HT1080 (cell line): ENCODE measurements at regions not wholly inside any gene's neighbourhood (a gene's known extent, or its start where the extent isn't known, plus 50 kb on each side); places are given as distances from the start of the nearest gene placed in this dataset.
A peak's percentile ranks its signal among the peaks of the same experiment; 100 is the strongest.

Experiments
- DNase-seq: peaks from one replicate; pipeline ENCODE4 v3.0.0-alpha.2; 2015; ENCODE audit warnings: low read depth

GRCh38 chr16:65781855-65782254, 584.6 kb upstream of the CDH5 start:
- no peak for DNase-seq

- no peak for DNase-seq
Observed at GRCh38 chr16:65781363-65781762, 585.1 kb upstream of the CDH5 start.

- no peak for DNase-seq
Observed at GRCh38 chr16:65779201-65779600, 587.3 kb upstream of the CDH5 start.

GRCh38 chr16:65776639-65777183, 589.8 kb upstream of the CDH5 start:
- DNase-seq, result no peak

- DNase-seq, result no peak
Observed at GRCh38 chr16:65775829-65776228, 590.7 kb upstream of the CDH5 start.

- no peak for DNase-seq
Observed at GRCh38 chr16:65774350-65774749, 592.1 kb upstream of the CDH5 start.

- no peak for DNase-seq
Observed at GRCh38 chr16:65773301-65773874, 593.1 kb upstream of the CDH5 start.

GRCh38 chr16:65772134-65772732, 594.3 kb upstream of the CDH5 start:
- no peak for DNase-seq

- no peak for DNase-seq
Observed at GRCh38 chr16:65771707-65772106, 594.8 kb upstream of the CDH5 start.

GRCh38 chr16:65770752-65771151, 595.7 kb upstream of the CDH5 start:
- no peak for DNase-seq

GRCh38 chr16:65769776-65770438, 596.6 kb upstream of the CDH5 start:
- DNase-seq, result peak; percentile 48

GRCh38 chr16:65769055-65769465, 597.4 kb upstream of the CDH5 start:
- DNase-seq, result no peak

GRCh38 chr16:65767125-65767524, 599.4 kb upstream of the CDH5 start:
- no peak for DNase-seq

- no peak for DNase-seq
Observed at GRCh38 chr16:65763640-65764305, 602.7 kb upstream of the CDH5 start.

- DNase-seq, result no peak
Observed at GRCh38 chr16:65760874-65761273, 605.6 kb upstream of the CDH5 start.

GRCh38 chr16:65758620-65759019, 607.9 kb upstream of the CDH5 start:
- DNase-seq, result no peak

- no peak for DNase-seq
Observed at GRCh38 chr16:65757064-65757463, 609.4 kb upstream of the CDH5 start.

GRCh38 chr16:65756163-65756562, 610.3 kb upstream of the CDH5 start:
- no peak for DNase-seq

- DNase-seq, result no peak
Observed at GRCh38 chr16:65754820-65755691, 611.4 kb upstream of the CDH5 start.

GRCh38 chr16:65752522-65752844, 614.0 kb upstream of the CDH5 start:
- DNase-seq, result no peak
